Stimulated activated naive CD8-positive, alpha-beta T cell treated with anti-CD3 and anti-CD28 coated beads, Interleukin-15, Interleukin-2, amounts not matched to agents 100 ng/mL and 50 ng/mL, for 24 hours (primary cell): ENCODE measurements at regions not wholly inside any gene's neighbourhood (a gene's known extent, or its start where the extent isn't known, plus 50 kb on each side); places are given as distances from the start of the nearest gene placed in this dataset.
"Not testable (repeated sequence)": the region's sequence is repeated elsewhere in the genome, so short reads cannot be mapped to it uniquely, and the experiment has no call there.

Source experiments
- H3K27ac Mint-ChIP-seq: one replicate; pipeline ENCODE4 v1.8.0; 2021; ENCODE audit warnings: mild to moderate bottlenecking, mixed read lengths
- H3K27me3 Mint-ChIP-seq: one replicate; pipeline ENCODE4 v1.8.0; 2021; ENCODE audit warnings: mixed read lengths
- H3K36me3 Mint-ChIP-seq: one replicate; pipeline ENCODE4 v1.8.0; 2021; ENCODE audit warnings: low read depth, mixed read lengths
- H3K4me1 Mint-ChIP-seq: one replicate; pipeline ENCODE4 v1.8.0; 2021; ENCODE audit warnings: low read depth, mixed read lengths
- H3K4me3 Mint-ChIP-seq: one replicate; pipeline ENCODE4 v1.8.0; 2021; ENCODE audit warnings: mild to moderate bottlenecking, mixed read lengths
- H3K9me3 Mint-ChIP-seq: one replicate; pipeline ENCODE4 v1.8.0; 2021; ENCODE audit warnings: mixed read lengths

- H3K27ac Mint-ChIP-seq: no peak overlapping the region
Measured at GRCh38 chr10:28354511-28354910, 51.6 kb upstream of the MPP7 start.

GRCh38 chr10:28355376-28355775 is 52.5 kb upstream of the MPP7 start:
- Mint-ChIP-seq H3K4me1 (no peaks in the 10 kb centered on the region), H3K36me3 (no peaks in the 10 kb centered on the region), H3K27me3 (no peaks in the 10 kb centered on the region), H3K9me3 (no peaks in the 10 kb centered on the region), H3K4me3 (no peak overlapping the region), H3K27ac (no peak overlapping the region)

More at GRCh38 chr10:28354511-28354910, 51.6 kb upstream of the MPP7 start:
- no peaks in the 10 kb centered on the region for H3K4me1 Mint-ChIP-seq
- no peaks in the 10 kb centered on the region for H3K9me3 Mint-ChIP-seq
- H3K27me3 Mint-ChIP-seq: no peaks in the 10 kb centered on the region
- no peaks in the 10 kb centered on the region for H3K36me3 Mint-ChIP-seq
- H3K4me3 Mint-ChIP-seq: no peak overlapping the region

- Mint-ChIP-seq H3K4me3 (no peak overlapping the region), H3K27me3 (no peaks in the 10 kb centered on the region), H3K9me3 (no peaks in the 10 kb centered on the region), H3K27ac (peak overlapping the region; percentile 63), H3K36me3 (no peaks in the 10 kb centered on the region), H3K4me1 (no peaks in the 10 kb centered on the region)
Measured at GRCh38 chr10:28359334-28359733, 56.5 kb upstream of the MPP7 start.

- H3K4me1 Mint-ChIP-seq: peaks cover under 1% of the 10 kb centered on the region
- no peaks in the 10 kb centered on the region for H3K36me3 Mint-ChIP-seq
- H3K27me3 Mint-ChIP-seq: no peaks in the 10 kb centered on the region
- H3K9me3 Mint-ChIP-seq: no peaks in the 10 kb centered on the region
- H3K27ac Mint-ChIP-seq: no peak overlapping the region
- no peak overlapping the region for H3K4me3 Mint-ChIP-seq
Measured at GRCh38 chr10:28360175-28360574, 57.3 kb upstream of the MPP7 start.

GRCh38 chr10:28363376-28363775 is 60.5 kb upstream of the MPP7 start:
- Mint-ChIP-seq H3K36me3 (no peaks in the 10 kb centered on the region), H3K4me3 (no peak overlapping the region), H3K27me3 (no peaks in the 10 kb centered on the region), H3K27ac (no peak overlapping the region), H3K4me1 (peaks cover 32% of the 10 kb centered on the region), H3K9me3 (no peaks in the 10 kb centered on the region)

GRCh38 chr10:28365840-28366239 is 63.0 kb upstream of the MPP7 start:
- no peaks in the 10 kb centered on the region for H3K36me3 Mint-ChIP-seq
- peaks cover 44% of the 10 kb centered on the region for H3K4me1 Mint-ChIP-seq
- peak overlapping the region; percentile 18 for H3K4me3 Mint-ChIP-seq
- no peaks in the 10 kb centered on the region for H3K27me3 Mint-ChIP-seq
- H3K9me3 Mint-ChIP-seq: no peaks in the 10 kb centered on the region
- peak overlapping the region; percentile 76 for H3K27ac Mint-ChIP-seq

GRCh38 chr10:28366994-28367393 is 64.1 kb upstream of the MPP7 start:
- no peaks in the 10 kb centered on the region for H3K9me3 Mint-ChIP-seq
- H3K36me3 Mint-ChIP-seq: no peaks in the 10 kb centered on the region
- no peaks in the 10 kb centered on the region for H3K27me3 Mint-ChIP-seq
- H3K27ac Mint-ChIP-seq: peak overlapping the region; percentile 90
- peaks cover 44% of the 10 kb centered on the region for H3K4me1 Mint-ChIP-seq
- H3K4me3 Mint-ChIP-seq: no peak overlapping the region

GRCh38 chr10:28367413-28367812 is 64.5 kb upstream of the MPP7 start:
- Mint-ChIP-seq H3K27ac (peak overlapping the region; percentile 90), H3K4me1 (peaks cover 44% of the 10 kb centered on the region), H3K4me3 (peak overlapping the region; percentile 60)

GRCh38 chr10:28367929-28368484 is 65.1 kb upstream of the MPP7 start:
- Mint-ChIP-seq H3K27me3 (no peaks in the 10 kb centered on the region), H3K9me3 (no peaks in the 10 kb centered on the region), H3K4me1 (peaks cover 44% of the 10 kb centered on the region), H3K27ac (peak overlapping the region; percentile 90), H3K4me3 (peak overlapping the region; percentile 60), H3K36me3 (no peaks in the 10 kb centered on the region)

More at GRCh38 chr10:28367413-28367812, 64.5 kb upstream of the MPP7 start:
- no peaks in the 10 kb centered on the region for H3K36me3 Mint-ChIP-seq
- no peaks in the 10 kb centered on the region for H3K27me3 Mint-ChIP-seq
- H3K9me3 Mint-ChIP-seq: no peaks in the 10 kb centered on the region

- Mint-ChIP-seq H3K4me1 (peaks cover 42% of the 10 kb centered on the region), H3K27ac (no peak overlapping the region)
Measured at GRCh38 chr10:28370107-28370835, 67.4 kb upstream of the MPP7 start.

GRCh38 chr10:28371638-28372037 is 68.8 kb upstream of the MPP7 start:
- not testable (repeated sequence) for H3K4me3 Mint-ChIP-seq, H3K27ac Mint-ChIP-seq, H3K9me3 Mint-ChIP-seq, H3K27me3 Mint-ChIP-seq, H3K36me3 Mint-ChIP-seq
- peaks cover 29% of the 10 kb centered on the region for H3K4me1 Mint-ChIP-seq

More at GRCh38 chr10:28370107-28370835, 67.4 kb upstream of the MPP7 start:
- Mint-ChIP-seq H3K36me3 (no peaks in the 10 kb centered on the region), H3K9me3 (no peaks in the 10 kb centered on the region), H3K4me3 (no peak overlapping the region), H3K27me3 (no peaks in the 10 kb centered on the region)

- Mint-ChIP-seq H3K4me3 (no peak overlapping the region), H3K9me3 (no peaks in the 10 kb centered on the region), H3K4me1 (peaks cover 5% of the 10 kb centered on the region), H3K36me3 (no peaks in the 10 kb centered on the region), H3K27ac (no peak overlapping the region), H3K27me3 (no peaks in the 10 kb centered on the region)
Measured at GRCh38 chr10:28374036-28374435, 71.2 kb upstream of the MPP7 start.

- Mint-ChIP-seq H3K4me1 (peaks cover 7% of the 10 kb centered on the region), H3K9me3 (no peaks in the 10 kb centered on the region), H3K4me3 (no peak overlapping the region), H3K36me3 (no peaks in the 10 kb centered on the region), H3K27me3 (no peaks in the 10 kb centered on the region), H3K27ac (no peak overlapping the region)
Measured at GRCh38 chr10:28375399-28376354, 72.8 kb upstream of the MPP7 start.

- Mint-ChIP-seq H3K36me3 (no peaks in the 10 kb centered on the region), H3K4me3 (no peak overlapping the region), H3K27ac (no peak overlapping the region), H3K27me3 (no peaks in the 10 kb centered on the region), H3K9me3 (no peaks in the 10 kb centered on the region), H3K4me1 (peaks cover 18% of the 10 kb centered on the region)
Measured at GRCh38 chr10:28378986-28379585, 76.2 kb upstream of the MPP7 start.

- no peaks in the 10 kb centered on the region for H3K9me3 Mint-ChIP-seq
- no peaks in the 10 kb centered on the region for H3K36me3 Mint-ChIP-seq
- peaks cover 4% of the 10 kb centered on the region for H3K27me3 Mint-ChIP-seq
- no peak overlapping the region for H3K27ac Mint-ChIP-seq
- H3K4me1 Mint-ChIP-seq: peaks cover 21% of the 10 kb centered on the region
- H3K4me3 Mint-ChIP-seq: no peak overlapping the region
Measured at GRCh38 chr10:28381466-28381865, 78.6 kb upstream of the MPP7 start.
